ENCODE measurements at regions not wholly inside any gene's neighbourhood (a gene's known extent, or its start where the extent isn't known, plus 50 kb on each side); places are given as distances from the start of the nearest gene placed in this dataset.

GRCh38 chr3:164522073-164522763, 556.1 kb downstream of the SI start:
- TF ChIP-seq, protein P1, sequence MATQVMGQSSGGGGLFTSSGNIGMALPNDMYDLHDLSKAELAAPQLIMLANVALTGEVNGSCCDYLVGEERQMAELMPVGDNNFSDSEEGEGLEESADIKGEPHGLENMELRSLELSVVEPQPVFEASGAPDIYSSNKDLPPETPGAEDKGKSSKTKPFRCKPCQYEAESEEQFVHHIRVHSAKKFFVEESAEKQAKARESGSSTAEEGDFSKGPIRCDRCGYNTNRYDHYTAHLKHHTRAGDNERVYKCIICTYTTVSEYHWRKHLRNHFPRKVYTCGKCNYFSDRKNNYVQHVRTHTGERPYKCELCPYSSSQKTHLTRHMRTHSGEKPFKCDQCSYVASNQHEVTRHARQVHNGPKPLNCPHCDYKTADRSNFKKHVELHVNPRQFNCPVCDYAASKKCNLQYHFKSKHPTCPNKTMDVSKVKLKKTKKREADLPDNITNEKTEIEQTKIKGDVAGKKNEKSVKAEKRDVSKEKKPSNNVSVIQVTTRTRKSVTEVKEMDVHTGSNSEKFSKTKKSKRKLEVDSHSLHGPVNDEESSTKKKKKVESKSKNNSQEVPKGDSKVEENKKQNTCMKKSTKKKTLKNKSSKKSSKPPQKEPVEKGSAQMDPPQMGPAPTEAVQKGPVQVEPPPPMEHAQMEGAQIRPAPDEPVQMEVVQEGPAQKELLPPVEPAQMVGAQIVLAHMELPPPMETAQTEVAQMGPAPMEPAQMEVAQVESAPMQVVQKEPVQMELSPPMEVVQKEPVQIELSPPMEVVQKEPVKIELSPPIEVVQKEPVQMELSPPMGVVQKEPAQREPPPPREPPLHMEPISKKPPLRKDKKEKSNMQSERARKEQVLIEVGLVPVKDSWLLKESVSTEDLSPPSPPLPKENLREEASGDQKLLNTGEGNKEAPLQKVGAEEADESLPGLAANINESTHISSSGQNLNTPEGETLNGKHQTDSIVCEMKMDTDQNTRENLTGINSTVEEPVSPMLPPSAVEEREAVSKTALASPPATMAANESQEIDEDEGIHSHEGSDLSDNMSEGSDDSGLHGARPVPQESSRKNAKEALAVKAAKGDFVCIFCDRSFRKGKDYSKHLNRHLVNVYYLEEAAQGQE (tag by site-specific recombination; IDR thresholded peaks at IDR 0.05) = no peak
- TF ChIP-seq, protein P2, sequence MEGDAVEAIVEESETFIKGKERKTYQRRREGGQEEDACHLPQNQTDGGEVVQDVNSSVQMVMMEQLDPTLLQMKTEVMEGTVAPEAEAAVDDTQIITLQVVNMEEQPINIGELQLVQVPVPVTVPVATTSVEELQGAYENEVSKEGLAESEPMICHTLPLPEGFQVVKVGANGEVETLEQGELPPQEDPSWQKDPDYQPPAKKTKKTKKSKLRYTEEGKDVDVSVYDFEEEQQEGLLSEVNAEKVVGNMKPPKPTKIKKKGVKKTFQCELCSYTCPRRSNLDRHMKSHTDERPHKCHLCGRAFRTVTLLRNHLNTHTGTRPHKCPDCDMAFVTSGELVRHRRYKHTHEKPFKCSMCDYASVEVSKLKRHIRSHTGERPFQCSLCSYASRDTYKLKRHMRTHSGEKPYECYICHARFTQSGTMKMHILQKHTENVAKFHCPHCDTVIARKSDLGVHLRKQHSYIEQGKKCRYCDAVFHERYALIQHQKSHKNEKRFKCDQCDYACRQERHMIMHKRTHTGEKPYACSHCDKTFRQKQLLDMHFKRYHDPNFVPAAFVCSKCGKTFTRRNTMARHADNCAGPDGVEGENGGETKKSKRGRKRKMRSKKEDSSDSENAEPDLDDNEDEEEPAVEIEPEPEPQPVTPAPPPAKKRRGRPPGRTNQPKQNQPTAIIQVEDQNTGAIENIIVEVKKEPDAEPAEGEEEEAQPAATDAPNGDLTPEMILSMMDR (tag by site-specific recombination; IDR thresholded peaks at IDR 0.05) = no peak
- TF ChIP-seq ZNF843 (tag by site-specific recombination; IDR thresholded peaks at IDR 0.05) = no peak
- no peak for TF ChIP-seq PBX3 (CRISPR knock-in tag; IDR thresholded peaks at IDR 0.05)
- TF ChIP-seq ZNF501 (tag by site-specific recombination; IDR thresholded peaks at IDR 0.05) = no peak
- TF ChIP-seq, protein P3, sequence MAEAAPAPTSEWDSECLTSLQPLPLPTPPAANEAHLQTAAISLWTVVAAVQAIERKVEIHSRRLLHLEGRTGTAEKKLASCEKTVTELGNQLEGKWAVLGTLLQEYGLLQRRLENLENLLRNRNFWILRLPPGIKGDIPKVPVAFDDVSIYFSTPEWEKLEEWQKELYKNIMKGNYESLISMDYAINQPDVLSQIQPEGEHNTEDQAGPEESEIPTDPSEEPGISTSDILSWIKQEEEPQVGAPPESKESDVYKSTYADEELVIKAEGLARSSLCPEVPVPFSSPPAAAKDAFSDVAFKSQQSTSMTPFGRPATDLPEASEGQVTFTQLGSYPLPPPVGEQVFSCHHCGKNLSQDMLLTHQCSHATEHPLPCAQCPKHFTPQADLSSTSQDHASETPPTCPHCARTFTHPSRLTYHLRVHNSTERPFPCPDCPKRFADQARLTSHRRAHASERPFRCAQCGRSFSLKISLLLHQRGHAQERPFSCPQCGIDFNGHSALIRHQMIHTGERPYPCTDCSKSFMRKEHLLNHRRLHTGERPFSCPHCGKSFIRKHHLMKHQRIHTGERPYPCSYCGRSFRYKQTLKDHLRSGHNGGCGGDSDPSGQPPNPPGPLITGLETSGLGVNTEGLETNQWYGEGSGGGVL (tag by site-specific recombination; IDR thresholded peaks at IDR 0.05) = no peak
- TF ChIP-seq ZNF768 (tag by site-specific recombination; IDR thresholded peaks at IDR 0.05) = no peak
- TF ChIP-seq ZNF292 (tag by site-specific recombination; IDR thresholded peaks at IDR 0.05; ENCODE audit: borderline replicate concordance, low read depth) = no peak

Data from HEK293 (cell line).